HL-60 (cell line): ENCODE measurements at regions not wholly inside any gene's neighbourhood (a gene's known extent, or its start where the extent isn't known, plus 50 kb on each side); places are given as distances from the start of the nearest gene placed in this dataset.

Experiments
- POLR2AphosphoS5 ChIP-seq: IDR thresholded peaks from 2 replicates; pipeline ENCODE4 v1.6.1; 2012; ENCODE audit warnings: low read depth
- TF ChIP-seq, protein P1 (sequence below): IDR thresholded peaks from one replicate; pipeline ENCODE4 v1.5.1; 2011; ENCODE audit warnings: low read length, control low read depth, inconsistent platforms; ENCODE audit not compliant: insufficient read depth
- TF ChIP-seq, protein P2 (sequence below): IDR thresholded peaks from 2 replicates; pipeline ENCODE4 v1.6.1; 2012; ENCODE audit warnings: low read depth; ENCODE audit not compliant: insufficient replicate concordance

- TF ChIP-seq, protein P1, sequence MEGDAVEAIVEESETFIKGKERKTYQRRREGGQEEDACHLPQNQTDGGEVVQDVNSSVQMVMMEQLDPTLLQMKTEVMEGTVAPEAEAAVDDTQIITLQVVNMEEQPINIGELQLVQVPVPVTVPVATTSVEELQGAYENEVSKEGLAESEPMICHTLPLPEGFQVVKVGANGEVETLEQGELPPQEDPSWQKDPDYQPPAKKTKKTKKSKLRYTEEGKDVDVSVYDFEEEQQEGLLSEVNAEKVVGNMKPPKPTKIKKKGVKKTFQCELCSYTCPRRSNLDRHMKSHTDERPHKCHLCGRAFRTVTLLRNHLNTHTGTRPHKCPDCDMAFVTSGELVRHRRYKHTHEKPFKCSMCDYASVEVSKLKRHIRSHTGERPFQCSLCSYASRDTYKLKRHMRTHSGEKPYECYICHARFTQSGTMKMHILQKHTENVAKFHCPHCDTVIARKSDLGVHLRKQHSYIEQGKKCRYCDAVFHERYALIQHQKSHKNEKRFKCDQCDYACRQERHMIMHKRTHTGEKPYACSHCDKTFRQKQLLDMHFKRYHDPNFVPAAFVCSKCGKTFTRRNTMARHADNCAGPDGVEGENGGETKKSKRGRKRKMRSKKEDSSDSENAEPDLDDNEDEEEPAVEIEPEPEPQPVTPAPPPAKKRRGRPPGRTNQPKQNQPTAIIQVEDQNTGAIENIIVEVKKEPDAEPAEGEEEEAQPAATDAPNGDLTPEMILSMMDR: no peak
- TF ChIP-seq POLR2AphosphoS5: no peak
- TF ChIP-seq, protein P2, sequence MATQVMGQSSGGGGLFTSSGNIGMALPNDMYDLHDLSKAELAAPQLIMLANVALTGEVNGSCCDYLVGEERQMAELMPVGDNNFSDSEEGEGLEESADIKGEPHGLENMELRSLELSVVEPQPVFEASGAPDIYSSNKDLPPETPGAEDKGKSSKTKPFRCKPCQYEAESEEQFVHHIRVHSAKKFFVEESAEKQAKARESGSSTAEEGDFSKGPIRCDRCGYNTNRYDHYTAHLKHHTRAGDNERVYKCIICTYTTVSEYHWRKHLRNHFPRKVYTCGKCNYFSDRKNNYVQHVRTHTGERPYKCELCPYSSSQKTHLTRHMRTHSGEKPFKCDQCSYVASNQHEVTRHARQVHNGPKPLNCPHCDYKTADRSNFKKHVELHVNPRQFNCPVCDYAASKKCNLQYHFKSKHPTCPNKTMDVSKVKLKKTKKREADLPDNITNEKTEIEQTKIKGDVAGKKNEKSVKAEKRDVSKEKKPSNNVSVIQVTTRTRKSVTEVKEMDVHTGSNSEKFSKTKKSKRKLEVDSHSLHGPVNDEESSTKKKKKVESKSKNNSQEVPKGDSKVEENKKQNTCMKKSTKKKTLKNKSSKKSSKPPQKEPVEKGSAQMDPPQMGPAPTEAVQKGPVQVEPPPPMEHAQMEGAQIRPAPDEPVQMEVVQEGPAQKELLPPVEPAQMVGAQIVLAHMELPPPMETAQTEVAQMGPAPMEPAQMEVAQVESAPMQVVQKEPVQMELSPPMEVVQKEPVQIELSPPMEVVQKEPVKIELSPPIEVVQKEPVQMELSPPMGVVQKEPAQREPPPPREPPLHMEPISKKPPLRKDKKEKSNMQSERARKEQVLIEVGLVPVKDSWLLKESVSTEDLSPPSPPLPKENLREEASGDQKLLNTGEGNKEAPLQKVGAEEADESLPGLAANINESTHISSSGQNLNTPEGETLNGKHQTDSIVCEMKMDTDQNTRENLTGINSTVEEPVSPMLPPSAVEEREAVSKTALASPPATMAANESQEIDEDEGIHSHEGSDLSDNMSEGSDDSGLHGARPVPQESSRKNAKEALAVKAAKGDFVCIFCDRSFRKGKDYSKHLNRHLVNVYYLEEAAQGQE: no peak
These were observed 92.0 kb upstream of the CDC14C start for GRCh38 chr7:48832303-48832845.
